ENCODE measurements at regions not wholly inside any gene's neighbourhood (a gene's known extent, or its start where the extent isn't known, plus 50 kb on each side); places are given as distances from the start of the nearest gene placed in this dataset.

- Histone ChIP-seq H3K27ac (no peak overlapping the region), H3K27me3 (replicated peaks) (no peaks in the 10 kb centered on the region), H3K36me3 (no peaks in the 10 kb centered on the region), H3K4me1 (replicated peaks) (no peaks in the 10 kb centered on the region), H3K4me3 (no peak overlapping the region), H3K9me3 (replicated peaks) (no peaks in the 10 kb centered on the region)
- no peak for DNase-seq (ENCODE audit: low read depth in 1 of 2, low spot score in 2 of 2)
These were observed 106.1 kb upstream of the ATP6AP2 start for GRCh38 chrX:40474645-40475044.

- H3K4me1 ChIP-seq (replicated peaks), result no peaks in the 10 kb centered on the region
- peak in 1 of 2 experiments; percentile 34 for DNase-seq (ENCODE audit: low read depth in 1 of 2, low spot score in 2 of 2)
- no peaks in the 10 kb centered on the region for H3K36me3 ChIP-seq
- no peak overlapping the region for H3K27ac ChIP-seq
- H3K27me3 ChIP-seq (replicated peaks), result no peaks in the 10 kb centered on the region
- H3K4me3 ChIP-seq, result no peak overlapping the region
- H3K9me3 ChIP-seq (replicated peaks), result no peaks in the 10 kb centered on the region
These were observed 106.6 kb upstream of the ATP6AP2 start for GRCh38 chrX:40474205-40474626.

- H3K4me3 ChIP-seq, result no peak overlapping the region
- no peaks in the 10 kb centered on the region for H3K4me1 ChIP-seq (replicated peaks)
- H3K27ac ChIP-seq, result no peak overlapping the region
- H3K27me3 ChIP-seq (replicated peaks), result no peaks in the 10 kb centered on the region
- H3K36me3 ChIP-seq, result no peaks in the 10 kb centered on the region
- H3K9me3 ChIP-seq (replicated peaks), result no peaks in the 10 kb centered on the region
- DNase-seq (ENCODE audit: low read depth in 1 of 2, low spot score in 2 of 2), result no peak
These were observed 107.1 kb upstream of the ATP6AP2 start for GRCh38 chrX:40473460-40474204.

GRCh38 chrX:40471965-40472648, 108.7 kb upstream of the ATP6AP2 start:
- Histone ChIP-seq H3K27ac (no peak overlapping the region), H3K36me3 (no peaks in the 10 kb centered on the region), H3K9me3 (replicated peaks) (no peaks in the 10 kb centered on the region), H3K4me1 (replicated peaks) (peaks cover 4% of the 10 kb centered on the region; the same call in 1 of the 2 replicates), H3K4me3 (no peak overlapping the region), H3K27me3 (replicated peaks) (no peaks in the 10 kb centered on the region)
- DNase-seq (ENCODE audit: low read depth in 1 of 2, low spot score in 2 of 2), result peak; percentile 7 to 32

- H3K27me3 ChIP-seq (replicated peaks), result no peaks in the 10 kb centered on the region
- no peak for DNase-seq (ENCODE audit: low read depth in 1 of 2, low spot score in 2 of 2)
- H3K9me3 ChIP-seq (replicated peaks), result no peaks in the 10 kb centered on the region
- no peaks in the 10 kb centered on the region for H3K36me3 ChIP-seq
- no peak overlapping the region for H3K4me3 ChIP-seq
- peaks cover 4% of the 10 kb centered on the region; the same call in 1 of the 2 replicates for H3K4me1 ChIP-seq (replicated peaks)
- H3K27ac ChIP-seq, result no peak overlapping the region
These were observed 109.8 kb upstream of the ATP6AP2 start for GRCh38 chrX:40470830-40471429.

GRCh38 chrX:40469316-40469715, 111.5 kb upstream of the ATP6AP2 start:
- H3K4me1 ChIP-seq (replicated peaks), result peaks cover 4% of the 10 kb centered on the region; the same call in 1 of the 2 replicates
- H3K27ac ChIP-seq, result no peak overlapping the region
- H3K36me3 ChIP-seq, result no peaks in the 10 kb centered on the region
- no peaks in the 10 kb centered on the region for H3K9me3 ChIP-seq (replicated peaks)
- no peaks in the 10 kb centered on the region for H3K27me3 ChIP-seq (replicated peaks)
- no peak overlapping the region for H3K4me3 ChIP-seq
- no peak for DNase-seq (ENCODE audit: low read depth in 1 of 2, low spot score in 2 of 2)

- H3K36me3 ChIP-seq, result no peaks in the 10 kb centered on the region
- no peak overlapping the region for H3K4me3 ChIP-seq
- peaks cover 4% of the 10 kb centered on the region; the same call in 1 of the 2 replicates for H3K4me1 ChIP-seq (replicated peaks)
- H3K27me3 ChIP-seq (replicated peaks), result no peaks in the 10 kb centered on the region
- DNase-seq (ENCODE audit: low read depth in 1 of 2, low spot score in 2 of 2), result peak; percentile 39 to 42
- no peak overlapping the region for H3K27ac ChIP-seq
- no peaks in the 10 kb centered on the region for H3K9me3 ChIP-seq (replicated peaks)
These were observed 112.5 kb upstream of the ATP6AP2 start for GRCh38 chrX:40468033-40468846.

- no peaks in the 10 kb centered on the region for H3K27me3 ChIP-seq (replicated peaks)
- H3K4me3 ChIP-seq, result no peak overlapping the region
- H3K4me1 ChIP-seq (replicated peaks), result peaks cover 4% of the 10 kb centered on the region; the same call in 1 of the 2 replicates
- H3K27ac ChIP-seq, result no peak overlapping the region
- H3K9me3 ChIP-seq (replicated peaks), result no peaks in the 10 kb centered on the region
- DNase-seq (ENCODE audit: low read depth in 1 of 2, low spot score in 2 of 2), result no peak
- H3K36me3 ChIP-seq, result no peaks in the 10 kb centered on the region
These were observed 113.3 kb upstream of the ATP6AP2 start for GRCh38 chrX:40467454-40467853.

GRCh38 chrX:40465735-40466551, 114.8 kb upstream of the ATP6AP2 start:
- no peaks in the 10 kb centered on the region for H3K9me3 ChIP-seq (replicated peaks)
- no peaks in the 10 kb centered on the region for H3K27me3 ChIP-seq (replicated peaks)
- H3K27ac ChIP-seq, result no peak overlapping the region
- no peaks in the 10 kb centered on the region for H3K36me3 ChIP-seq
- peaks cover 4% of the 10 kb centered on the region; the same call in 1 of the 2 replicates for H3K4me1 ChIP-seq (replicated peaks)
- no peak for DNase-seq (ENCODE audit: low read depth in 1 of 2, low spot score in 2 of 2)
- no peak overlapping the region for H3K4me3 ChIP-seq

GRCh38 chrX:40462795-40463194, 118.0 kb upstream of the ATP6AP2 start:
- Histone ChIP-seq H3K4me1 (replicated peaks) (no peaks in the 10 kb centered on the region), H3K27me3 (replicated peaks) (no peaks in the 10 kb centered on the region), H3K27ac (no peak overlapping the region), H3K9me3 (replicated peaks) (no peaks in the 10 kb centered on the region), H3K36me3 (no peaks in the 10 kb centered on the region), H3K4me3 (no peak overlapping the region)
- no peak for DNase-seq (ENCODE audit: low read depth in 1 of 2, low spot score in 2 of 2)

GRCh38 chrX:40460926-40461325, 119.8 kb upstream of the ATP6AP2 start:
- no peaks in the 10 kb centered on the region for H3K27me3 ChIP-seq (replicated peaks)
- no peaks in the 10 kb centered on the region for H3K36me3 ChIP-seq
- no peaks in the 10 kb centered on the region for H3K4me1 ChIP-seq (replicated peaks)
- H3K4me3 ChIP-seq, result no peak overlapping the region
- H3K27ac ChIP-seq, result no peak overlapping the region
- no peaks in the 10 kb centered on the region for H3K9me3 ChIP-seq (replicated peaks)
- no peak for DNase-seq (ENCODE audit: low read depth in 1 of 2, low spot score in 2 of 2)

GRCh38 chrX:40459571-40460158, 121.1 kb upstream of the ATP6AP2 start:
- DNase-seq (ENCODE audit: low read depth in 1 of 2, low spot score in 2 of 2), result no peak
- Histone ChIP-seq H3K36me3 (no peaks in the 10 kb centered on the region), H3K4me3 (no peak overlapping the region), H3K27me3 (replicated peaks) (no peaks in the 10 kb centered on the region), H3K9me3 (replicated peaks) (no peaks in the 10 kb centered on the region), H3K4me1 (replicated peaks) (no peaks in the 10 kb centered on the region), H3K27ac (no peak overlapping the region)

Data from SJSA1 (cell line).